K562 (cell line): ENCODE measurements at regions not wholly inside any gene's neighbourhood (a gene's known extent, or its start where the extent isn't known, plus 50 kb on each side); places are given as distances from the start of the nearest gene placed in this dataset.
"Not testable (repeated sequence)": the region's sequence is repeated elsewhere in the genome, so short reads cannot be mapped to it uniquely, and the experiment has no call there.

Experiments used
- ESRRA ChIP-seq: fragments of 450-650 bp; IDR thresholded peaks from 2 replicates; pipeline ENCODE4 v1.6.1; 2014; ENCODE audit warnings: low read depth, mild to moderate bottlenecking, moderate library complexity, borderline replicate concordance
- FOXK1 ChIP-seq: sonication (generic); formaldehyde crosslinking; IDR thresholded peaks from 2 replicates; pipeline ENCODE4 v1.8.0; 2022; ENCODE audit warnings: missing genetic modification reagents, mild to moderate bottlenecking, borderline replicate concordance
- FOXK2 ChIP-seq, 2 experiments: fragments of 450-650 bp; IDR thresholded peaks in 1 of 2; conservative IDR thresholded peaks in 1 of 2; 2 replicates each; pipeline ENCODE4 v1.6.1; 2016; ENCODE audit warnings: low read depth in 2 of 2, mild to moderate bottlenecking in 1 of 2
- HMGN3 ChIP-seq: IDR thresholded peaks from 2 replicates; pipeline ENCODE4 v1.6.1; 2011; ENCODE audit warnings: borderline replicate concordance, low read depth, mild to moderate bottlenecking, mixed read lengths, low read length; ENCODE audit not compliant: insufficient read length; ENCODE audit errors: extremely low read depth
- YY1 ChIP-seq, 3 experiments: IDR thresholded peaks; 2 replicates each; pipeline ENCODE4 v1.6.1; 2011; ENCODE audit warnings: low read length in 2 of 3, mild to moderate bottlenecking in 2 of 3, moderate library complexity in 2 of 3, borderline replicate concordance in 1 of 3, control low read depth in 1 of 3, low read depth in 1 of 3; ENCODE audit not compliant: insufficient read depth in 3 of 3, insufficient replicate concordance in 2 of 3, control insufficient read depth in 1 of 3, insufficient read length in 1 of 3; ENCODE audit errors: extremely low read depth in 1 of 3
- TF ChIP-seq, protein P1 (sequence below): sonication (generic); formaldehyde crosslinking; IDR thresholded peaks from 2 replicates; pipeline ENCODE4 v1.8.0; 2023; ENCODE audit warnings: mild to moderate bottlenecking, missing genetic modification reagents

DNA sequence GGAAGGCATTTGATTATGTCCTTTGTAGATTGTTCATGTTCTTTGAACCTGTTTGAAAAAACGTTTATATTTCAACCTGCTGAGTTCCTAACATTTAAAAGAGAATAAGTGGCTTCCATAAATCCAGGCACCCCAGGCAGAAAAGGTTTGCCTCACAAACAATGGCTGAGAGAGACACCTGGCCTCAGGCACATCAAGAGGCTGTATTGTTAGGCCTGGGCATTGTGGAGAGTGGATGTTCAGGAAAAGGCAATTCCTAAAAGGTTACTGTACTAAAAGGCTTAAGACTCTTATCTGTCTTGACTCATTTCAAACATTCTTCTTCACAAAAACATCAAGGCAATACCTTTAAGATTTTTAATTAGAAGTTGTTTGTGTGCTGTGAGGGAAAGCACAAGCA is 811.7 kb downstream of the PRIM2 start:
- not testable (repeated sequence) for TF ChIP-seq HMGN3; ESRRA; YY1 (IDR thresholded peaks at IDR 0.05; ENCODE audit: borderline replicate concordance in 1 of 3, control insufficient read depth in 1 of 3, extremely low read depth in 1 of 3, insufficient read depth in 3 of 3, insufficient read length in 1 of 3, insufficient replicate concordance in 2 of 3, low read depth in 1 of 3, low read length in 2 of 3); FOXK1 (CRISPR knock-in tag); FOXK2 (conservative IDR thresholded peaks at IDR 0.05 in 1 of 2, IDR thresholded peaks at IDR 0.05 in 1 of 2; ENCODE audit: low read depth in 2 of 2)
- TF ChIP-seq, protein P1, sequence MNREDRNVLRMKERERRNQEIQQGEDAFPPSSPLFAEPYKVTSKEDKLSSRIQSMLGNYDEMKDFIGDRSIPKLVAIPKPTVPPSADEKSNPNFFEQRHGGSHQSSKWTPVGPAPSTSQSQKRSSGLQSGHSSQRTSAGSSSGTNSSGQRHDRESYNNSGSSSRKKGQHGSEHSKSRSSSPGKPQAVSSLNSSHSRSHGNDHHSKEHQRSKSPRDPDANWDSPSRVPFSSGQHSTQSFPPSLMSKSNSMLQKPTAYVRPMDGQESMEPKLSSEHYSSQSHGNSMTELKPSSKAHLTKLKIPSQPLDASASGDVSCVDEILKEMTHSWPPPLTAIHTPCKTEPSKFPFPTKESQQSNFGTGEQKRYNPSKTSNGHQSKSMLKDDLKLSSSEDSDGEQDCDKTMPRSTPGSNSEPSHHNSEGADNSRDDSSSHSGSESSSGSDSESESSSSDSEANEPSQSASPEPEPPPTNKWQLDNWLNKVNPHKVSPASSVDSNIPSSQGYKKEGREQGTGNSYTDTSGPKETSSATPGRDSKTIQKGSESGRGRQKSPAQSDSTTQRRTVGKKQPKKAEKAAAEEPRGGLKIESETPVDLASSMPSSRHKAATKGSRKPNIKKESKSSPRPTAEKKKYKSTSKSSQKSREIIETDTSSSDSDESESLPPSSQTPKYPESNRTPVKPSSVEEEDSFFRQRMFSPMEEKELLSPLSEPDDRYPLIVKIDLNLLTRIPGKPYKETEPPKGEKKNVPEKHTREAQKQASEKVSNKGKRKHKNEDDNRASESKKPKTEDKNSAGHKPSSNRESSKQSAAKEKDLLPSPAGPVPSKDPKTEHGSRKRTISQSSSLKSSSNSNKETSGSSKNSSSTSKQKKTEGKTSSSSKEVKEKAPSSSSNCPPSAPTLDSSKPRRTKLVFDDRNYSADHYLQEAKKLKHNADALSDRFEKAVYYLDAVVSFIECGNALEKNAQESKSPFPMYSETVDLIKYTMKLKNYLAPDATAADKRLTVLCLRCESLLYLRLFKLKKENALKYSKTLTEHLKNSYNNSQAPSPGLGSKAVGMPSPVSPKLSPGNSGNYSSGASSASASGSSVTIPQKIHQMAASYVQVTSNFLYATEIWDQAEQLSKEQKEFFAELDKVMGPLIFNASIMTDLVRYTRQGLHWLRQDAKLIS (CRISPR knock-in tag) = not testable (repeated sequence)
